ENCODE measurements at regions not wholly inside any gene's neighbourhood (a gene's known extent, or its start where the extent isn't known, plus 50 kb on each side); places are given as distances from the start of the nearest gene placed in this dataset.

- H3K4me3 ChIP-seq (ENCODE audit: low read depth in 2 of 2, low read length in 2 of 2) = no peak overlapping the region
- no peak for DNase-seq (ENCODE audit: low read depth, low spot score)
- H3K27me3 ChIP-seq (ENCODE audit: control insufficient read depth, insufficient read depth, low read length) = no peaks in the 10 kb centered on the region; the same call in 1 of the 2 replicates
- H3K36me3 ChIP-seq (ENCODE audit: control insufficient read depth, insufficient read depth, low read length) = no peaks in the 10 kb centered on the region
- H3K4me1 ChIP-seq (ENCODE audit: control insufficient read depth, insufficient read depth, low read length) = no peaks in the 10 kb centered on the region
- intact Hi-C loops (cut with micrococcal nuclease; ENCODE audit: unreplicated experiment) (no loop called here), in situ Hi-C loops (cut with HindIII; ENCODE audit: low pct_unique_long_range_greater_than_20kb, low sequenced_read_pairs) (no loop called here)
- no TSS peak for BruUV-seq (replicated peaks)
- no peak for ATAC-seq
- ChIA-PET CTCF (no interaction called here), POLR2A (no interaction called here)
- TF ChIP-seq SIN3A (IDR thresholded peaks at IDR 0.05; ENCODE audit: borderline replicate concordance, insufficient read depth, low read depth, low read length) (no peak), REST (IDR thresholded peaks at IDR 0.05; ENCODE audit: insufficient read depth in 1 of 2, low read depth in 2 of 2, low read length in 1 of 2) (no peak)
- no peaks in the 10 kb centered on the region for H3K9me3 ChIP-seq (ENCODE audit: control insufficient read depth, insufficient read depth, low read depth, low read length)
- no peak overlapping the region for H3K27ac ChIP-seq (ENCODE audit: low read length)
Measured at GRCh38 chr20:52899041-52899608, 73.0 kb upstream of the TSHZ2 start.

GRCh38 chr20:52896348-52896747 is 75.8 kb upstream of the TSHZ2 start:
- ChIA-PET POLR2A (no interaction called here), CTCF (no interaction called here)
- H3K27me3 ChIP-seq (ENCODE audit: control insufficient read depth, insufficient read depth, low read length) = no peaks in the 10 kb centered on the region; the same call in 1 of the 2 replicates
- H3K27ac ChIP-seq (ENCODE audit: low read length) = no peak overlapping the region
- in situ Hi-C loops (cut with HindIII; ENCODE audit: low pct_unique_long_range_greater_than_20kb, low sequenced_read_pairs) (no loop called here), intact Hi-C loops (cut with micrococcal nuclease; ENCODE audit: unreplicated experiment) (no loop called here)
- no peaks in the 10 kb centered on the region for H3K36me3 ChIP-seq (ENCODE audit: control insufficient read depth, insufficient read depth, low read length)
- DNase-seq (ENCODE audit: low read depth, low spot score) = no peak
- BruUV-seq (replicated peaks) = no TSS peak
- no peaks in the 10 kb centered on the region for H3K4me1 ChIP-seq (ENCODE audit: control insufficient read depth, insufficient read depth, low read length)
- TF ChIP-seq SIN3A (IDR thresholded peaks at IDR 0.05; ENCODE audit: borderline replicate concordance, insufficient read depth, low read depth, low read length) = no peak
- TF ChIP-seq CTCF (IDR thresholded peaks at IDR 0.05) = no peak
- TF ChIP-seq POLR2AphosphoS5 (IDR thresholded peaks at IDR 0.05; ENCODE audit: low read depth, low read length) = no peak
- TF ChIP-seq TCF7L2 (IDR thresholded peaks at IDR 0.05; ENCODE audit: low read depth, low read length) = no peak
- TF ChIP-seq REST (IDR thresholded peaks at IDR 0.05; ENCODE audit: insufficient read depth in 1 of 2, low read depth in 2 of 2, low read length in 1 of 2) = no peak
- no peak for ATAC-seq
- no peak overlapping the region for H3K4me3 ChIP-seq (ENCODE audit: low read depth in 2 of 2, low read length in 2 of 2)
- H3K9me3 ChIP-seq (ENCODE audit: control insufficient read depth, insufficient read depth, low read depth, low read length) = no peaks in the 10 kb centered on the region
